ENCODE measurements at regions not wholly inside any gene's neighbourhood (a gene's known extent, or its start where the extent isn't known, plus 50 kb on each side); places are given as distances from the start of the nearest gene placed in this dataset.

- TF ChIP-seq ZNF407 (IDR thresholded peaks at IDR 0.05; ENCODE audit: low read depth) = no peak
- no peak for TF ChIP-seq MLLT1 (IDR thresholded peaks at IDR 0.05)
- TF ChIP-seq GTF2F1 (IDR thresholded peaks at IDR 0.05; ENCODE audit: low read depth, low read length) = no peak
- no peak for TF ChIP-seq CCNT2 (IDR thresholded peaks at IDR 0.05; ENCODE audit: borderline replicate concordance, extremely low read depth, insufficient read length, low read depth, low read length)
These were observed 191.4 kb upstream of the RORA start (continued) for GRCh38 chr15:61420546-61420945.

Data from K562 (cell line).